Keratinocyte (primary cell): ENCODE measurements at regions not wholly inside any gene's neighbourhood (a gene's known extent, or its start where the extent isn't known, plus 50 kb on each side); places are given as distances from the start of the nearest gene placed in this dataset.

ENCODE experiments used
- DNase-seq: peaks from one replicate; pipeline ENCODE4 v3.0.0-alpha.2; 2011; ENCODE audit warnings: low read depth, missing footprints, low spot score
- FAIRE-seq: peaks from 2 replicates; lab custom pipeline; 2011; peaks lifted over from hg19 to GRCh38; lab: Jason Lieb, UNC
- H2AFZ ChIP-seq: 2 replicates; pipeline ENCODE4 v1.6.0; 2012; ENCODE audit warnings: low read length, control low read depth, inconsistent platforms; ENCODE audit not compliant: control insufficient read depth
- H3K27ac ChIP-seq: 2 replicates; pipeline ENCODE4 v1.5.1; 2011; ENCODE audit warnings: low read length; ENCODE audit not compliant: control insufficient read depth, insufficient read depth
- H3K27me3 ChIP-seq: 3 replicates; pipeline ENCODE4 v1.6.0; 2011; ENCODE audit warnings: low read length; ENCODE audit not compliant: control insufficient read depth, insufficient read depth; ENCODE audit errors: extremely low read depth
- H3K36me3 ChIP-seq, 2 experiments: 2 replicates in 1 of 2; 3 replicates in 1 of 2; pipeline ENCODE4 v1.5.1; 2011; ENCODE audit warnings: low read length in 2 of 2, mild to moderate bottlenecking in 1 of 2; ENCODE audit not compliant: control insufficient read depth in 2 of 2, insufficient read depth in 2 of 2; ENCODE audit errors: extremely low read depth in 1 of 2
- H3K4me1 ChIP-seq: 3 replicates; pipeline ENCODE4 v1.5.1; 2011; ENCODE audit warnings: low read length; ENCODE audit not compliant: control insufficient read depth, insufficient read depth; ENCODE audit errors: extremely low read depth
- H3K4me2 ChIP-seq: 3 replicates; pipeline ENCODE4 v1.6.0; 2011; ENCODE audit warnings: low read depth, low read length; ENCODE audit not compliant: control insufficient read depth, insufficient read depth; ENCODE audit errors: extremely low read depth
- H3K4me3 ChIP-seq, 3 experiments: fragments of 200-600 bp in 1 of 3; sonication (generic) in 1 of 3; 2 replicates in 2 of 3; 3 replicates in 1 of 3; pipeline ENCODE4 v1.5.1; 2011 to 2016; ENCODE audit warnings: low read length in 3 of 3, mild to moderate bottlenecking in 3 of 3, control low read depth in 2 of 3, inconsistent platforms in 1 of 3, low read depth in 1 of 3, mixed read lengths in 1 of 3, mixed run types in 1 of 3, moderate library complexity in 1 of 3; ENCODE audit not compliant: control insufficient read depth in 2 of 3, insufficient read depth in 2 of 3; ENCODE audit errors: extremely low read depth in 1 of 3
- H3K79me2 ChIP-seq: 2 replicates; pipeline ENCODE4 v1.6.0; 2012; ENCODE audit warnings: low read length; ENCODE audit not compliant: control insufficient read depth, insufficient read depth
- H3K9ac ChIP-seq: 3 replicates; pipeline ENCODE4 v1.6.0; 2011; ENCODE audit warnings: low read length; ENCODE audit not compliant: control insufficient read depth, insufficient read depth; ENCODE audit errors: extremely low read depth
- H3K9me1 ChIP-seq: 3 replicates; pipeline ENCODE4 v1.6.0; 2011; ENCODE audit warnings: low read length; ENCODE audit not compliant: control insufficient read depth, insufficient read depth; ENCODE audit errors: extremely low read depth
- H3K9me3 ChIP-seq: 2 replicates; pipeline ENCODE4 v1.5.1; 2012; ENCODE audit warnings: low read depth, low read length; ENCODE audit not compliant: control insufficient read depth
- H4K20me1 ChIP-seq: 3 replicates; pipeline ENCODE4 v1.6.0; 2011; ENCODE audit warnings: low read length; ENCODE audit not compliant: control insufficient read depth, insufficient read depth; ENCODE audit errors: extremely low read depth
- CTCF ChIP-seq, 3 experiments: IDR thresholded peaks in 1 of 3; conservative IDR thresholded peaks in 1 of 3; optimal IDR thresholded peaks in 1 of 3; 2 replicates in 2 of 3; 3 replicates in 1 of 3; pipeline versions ENCODE3 to v1.5.1; 2011; ENCODE audit warnings: low read length in 3 of 3, mild to moderate bottlenecking in 3 of 3, moderate library complexity in 2 of 3, control low read depth in 1 of 3, inconsistent platforms in 1 of 3; ENCODE audit not compliant: insufficient read depth in 2 of 3; ENCODE audit errors: extremely low read depth in 1 of 3
- EZH2 ChIP-seq: IDR thresholded peaks from one replicate; pipeline ENCODE4 v1.6.1; 2012; ENCODE audit warnings: inconsistent platforms, mild to moderate bottlenecking, low read length, moderate library complexity
- dilution Hi-C: fragments of 300-500 bp; cut with MboI; formaldehyde crosslinking; loops from one replicate; pipeline ENCODE4 v1.7.0; 2020; ENCODE audit warnings: low sequenced_read_pairs; ENCODE audit not compliant: extremely low pct_ligation_motif_present

GRCh38 chr20:4299216-4299615 lies 50.1 kb upstream of the ADRA1D start:
- dilution Hi-C loops, result no loop called here
- Histone ChIP-seq H3K4me2 (no peak overlapping the region), H3K9me1 (no peaks in the 10 kb centered on the region), H3K9me3 (no peaks in the 10 kb centered on the region), H4K20me1 (no peaks in the 10 kb centered on the region), H2AFZ (no peak overlapping the region), H3K36me3 (no peaks in the 10 kb centered on the region), H3K79me2 (no peaks in the 10 kb centered on the region), H3K27ac (no peak overlapping the region), H3K27me3 (peaks cover 37% of the 10 kb centered on the region), H3K9ac (no peak overlapping the region), H3K4me1 (no peaks in the 10 kb centered on the region), H3K4me3 (no peak overlapping the region)
- TF ChIP-seq CTCF (optimal IDR thresholded peaks at IDR 0.05 in 1 of 3, IDR thresholded peaks at IDR 0.05 in 1 of 3, conservative IDR thresholded peaks at IDR 0.05 in 1 of 3; ENCODE audit: extremely low read depth in 1 of 3, insufficient read depth in 2 of 3, low read length in 3 of 3) (no peak), EZH2 (no peak)
- no peak for FAIRE-seq
- DNase-seq, result no peak
